HG03159 (cell line): ENCODE measurements at regions not wholly inside any gene's neighbourhood (a gene's known extent, or its start where the extent isn't known, plus 50 kb on each side); places are given as distances from the start of the nearest gene placed in this dataset.

Experiments
- ATAC-seq: cut with Tn5 transposase; IDR thresholded peaks from one replicate; pipeline ENCODE4 v1.9.1; 2021; ENCODE audit warnings: mild to moderate bottlenecking, moderate library complexity; ENCODE audit not compliant: unreplicated experiment

DNA sequence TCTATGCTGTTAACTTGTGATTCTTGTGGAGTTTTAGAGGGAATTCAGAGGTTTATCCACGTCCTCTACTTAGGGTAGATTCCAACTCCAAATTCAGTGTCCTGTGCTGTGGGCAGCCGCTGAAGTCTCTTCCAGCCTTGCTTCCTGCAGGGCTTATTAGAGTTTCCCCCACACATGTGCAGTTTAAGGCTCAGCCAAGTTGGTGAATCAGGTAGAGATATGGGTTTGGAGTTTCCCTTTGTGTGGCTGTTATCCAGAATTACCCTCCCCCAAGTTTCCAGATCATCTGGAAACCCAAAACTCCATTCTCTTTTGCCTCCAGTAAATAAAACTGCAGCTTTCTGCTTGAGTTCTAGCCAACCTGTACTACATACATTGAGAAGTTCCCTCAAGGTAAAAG, 853.7 kb downstream of the GALC start:
- ATAC-seq, result no peak

DNA sequence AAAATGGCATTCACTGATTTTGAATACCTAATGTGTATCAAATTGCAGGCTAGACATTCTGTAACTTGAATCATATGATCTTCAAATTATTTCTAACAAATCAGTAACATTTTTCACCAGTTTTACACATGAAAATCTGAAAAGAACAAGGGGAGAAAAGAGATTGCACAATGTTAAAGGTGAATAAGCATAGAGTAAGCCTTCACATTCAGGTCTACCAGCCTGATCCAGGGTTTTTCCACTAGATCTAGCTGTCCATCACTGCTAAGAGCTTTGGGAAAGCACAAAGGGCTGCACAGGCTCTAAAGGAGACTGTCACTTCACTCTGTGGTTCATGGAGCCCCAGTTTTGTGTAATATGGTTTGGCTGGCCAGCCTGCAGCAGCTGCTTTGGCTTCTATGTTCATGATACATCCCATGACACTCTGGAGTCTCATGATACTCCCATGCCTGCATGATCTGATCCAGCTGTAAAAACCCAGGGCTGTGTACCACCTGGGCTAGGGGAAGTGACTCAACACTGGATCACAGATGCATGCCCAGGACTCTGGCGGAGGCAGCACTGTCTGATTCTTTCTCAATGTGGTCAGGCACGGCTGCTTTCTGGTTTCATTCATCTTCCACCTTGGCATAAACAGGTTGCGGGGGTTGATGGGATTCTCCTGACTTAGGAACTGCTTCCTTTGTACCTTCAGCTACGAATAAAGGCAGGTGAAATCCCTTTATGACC, 859.7 kb downstream of the GALC start:
- no peak for ATAC-seq

DNA sequence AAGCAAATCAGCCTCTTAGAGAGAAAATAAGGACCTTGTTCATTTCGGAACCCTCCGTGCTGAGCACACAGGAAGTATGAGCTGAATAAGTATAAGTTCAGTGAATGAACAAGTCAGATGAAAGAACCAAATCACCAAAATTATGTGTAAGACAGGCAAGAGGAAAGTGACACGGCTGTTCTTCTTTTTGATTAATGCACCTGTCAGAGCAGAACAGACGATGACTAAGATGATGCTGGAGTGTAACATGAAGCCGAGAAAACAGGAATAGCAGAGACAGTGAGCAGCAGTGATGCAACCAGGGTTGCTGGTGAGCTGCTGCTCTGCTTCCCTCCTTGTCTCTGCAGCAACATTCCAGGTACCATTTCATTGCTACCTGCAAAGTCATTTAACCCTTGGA, 861.1 kb downstream of the GALC start:
- ATAC-seq, result no peak

DNA sequence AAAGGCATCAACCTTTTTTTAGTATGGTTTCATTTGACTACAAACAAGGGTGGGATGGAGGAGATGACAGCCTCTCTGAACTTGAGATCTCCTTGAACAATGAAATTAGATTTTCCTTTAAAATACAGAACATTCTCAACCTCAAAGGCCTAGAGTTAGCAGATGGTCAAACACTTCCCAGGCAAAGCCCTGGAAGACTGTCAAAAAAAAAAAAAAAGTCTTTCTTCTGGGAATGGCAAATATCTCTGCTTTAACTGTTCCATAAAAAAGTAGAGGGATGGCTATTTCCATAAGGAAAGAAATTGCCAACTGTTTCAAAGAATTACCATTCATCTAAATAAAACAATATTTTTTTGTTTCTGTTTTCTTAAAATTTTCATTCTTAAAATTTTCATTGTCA, 870.8 kb downstream of the GALC start:
- ATAC-seq, result no peak

DNA sequence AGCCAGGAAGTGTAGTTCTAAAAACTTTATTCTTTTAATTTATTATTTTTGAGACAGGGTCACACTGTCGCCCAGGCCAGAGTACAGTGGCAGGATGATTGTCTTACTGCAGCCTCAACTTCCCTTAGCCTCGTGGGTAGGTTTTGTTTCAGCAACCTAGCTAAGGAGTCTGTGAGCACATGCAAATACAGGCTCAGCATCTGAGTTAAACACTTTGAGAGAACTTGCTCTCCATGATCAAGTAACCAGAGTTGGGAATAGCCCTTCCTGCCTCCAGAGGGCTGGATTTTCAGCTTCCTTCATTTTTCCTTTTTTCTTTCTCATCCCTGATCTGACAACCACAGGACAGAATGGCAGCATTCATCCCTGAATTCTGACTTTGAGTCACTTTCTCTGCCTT, 871.3 kb downstream of the GALC start:
- ATAC-seq, result no peak

DNA sequence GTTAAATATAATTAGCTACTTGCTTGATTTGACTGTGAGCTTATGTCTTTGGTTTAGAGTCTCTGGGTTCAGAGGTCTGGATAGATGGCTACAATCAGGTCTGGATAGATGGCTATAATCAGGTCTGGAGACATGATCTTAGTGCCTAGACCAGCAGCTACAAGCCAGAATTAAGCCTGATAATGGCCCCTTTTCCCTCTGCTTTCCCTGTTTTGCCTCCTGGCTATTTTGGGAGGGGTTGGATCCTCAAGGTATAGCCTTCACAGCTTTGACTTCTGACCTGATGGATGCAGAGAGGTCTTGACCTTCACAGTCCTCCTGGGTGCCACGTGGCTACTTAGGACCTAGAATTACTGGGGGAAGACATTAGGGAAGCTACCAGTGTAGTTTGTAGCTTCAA, 877.7 kb downstream of the GALC start:
- ATAC-seq, result no peak

DNA sequence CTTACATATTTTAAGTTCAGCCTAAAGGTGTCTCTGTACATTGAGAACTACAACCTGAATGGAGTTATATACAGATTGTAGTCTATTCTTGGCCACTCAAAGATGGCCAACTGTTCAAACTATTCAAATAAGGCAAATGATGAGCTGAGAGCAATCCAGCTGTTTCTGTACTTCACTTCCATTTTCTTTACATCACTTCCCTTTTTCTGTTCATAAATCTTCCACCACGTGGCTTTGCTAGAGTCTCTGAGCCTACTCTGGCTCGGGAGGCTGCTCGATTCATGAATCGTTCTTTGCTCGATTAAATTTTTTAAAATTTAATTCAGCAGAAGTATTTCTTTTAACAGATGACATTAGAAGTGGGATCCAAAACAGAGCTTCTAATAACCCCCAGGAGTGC, 879.7 kb downstream of the GALC start:
- no peak for ATAC-seq

DNA sequence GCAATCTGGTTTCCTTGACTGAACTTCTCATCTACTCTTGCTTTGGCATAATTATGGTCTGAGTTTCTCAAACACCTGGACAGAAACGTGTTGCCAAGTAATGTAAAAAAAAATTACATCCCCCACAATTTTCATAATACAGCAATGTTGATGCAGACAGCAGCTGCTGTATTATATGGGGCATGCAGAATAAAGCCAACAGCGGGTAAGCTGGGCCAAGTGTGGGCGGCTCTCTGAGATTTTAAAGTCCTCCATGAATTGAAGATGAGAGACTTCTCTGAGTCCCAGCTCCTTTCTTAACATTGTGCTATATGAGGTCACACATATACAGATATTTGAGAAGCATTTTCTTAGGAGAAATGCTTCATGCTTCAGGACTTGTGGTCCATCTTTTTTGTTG, 881.2 kb downstream of the GALC start:
- no peak for ATAC-seq

DNA sequence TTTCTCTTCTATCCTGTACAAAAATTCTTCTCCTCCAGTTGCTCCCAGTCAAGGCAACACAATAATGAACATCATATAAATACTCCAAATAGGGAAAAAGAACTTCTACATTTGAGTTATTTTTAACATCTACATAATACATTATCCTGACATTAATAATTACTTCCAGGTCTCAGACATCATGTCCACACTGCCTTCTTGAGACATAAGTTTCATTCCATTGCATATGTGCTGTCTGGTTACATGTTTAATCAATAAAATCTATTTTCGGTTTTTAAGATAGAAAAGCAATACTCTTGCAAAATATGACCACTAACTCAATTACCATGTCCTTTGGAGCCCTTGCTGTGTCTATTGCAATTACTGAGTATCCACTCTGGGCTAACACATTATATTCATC, 881.9 kb downstream of the GALC start:
- no peak for ATAC-seq

DNA sequence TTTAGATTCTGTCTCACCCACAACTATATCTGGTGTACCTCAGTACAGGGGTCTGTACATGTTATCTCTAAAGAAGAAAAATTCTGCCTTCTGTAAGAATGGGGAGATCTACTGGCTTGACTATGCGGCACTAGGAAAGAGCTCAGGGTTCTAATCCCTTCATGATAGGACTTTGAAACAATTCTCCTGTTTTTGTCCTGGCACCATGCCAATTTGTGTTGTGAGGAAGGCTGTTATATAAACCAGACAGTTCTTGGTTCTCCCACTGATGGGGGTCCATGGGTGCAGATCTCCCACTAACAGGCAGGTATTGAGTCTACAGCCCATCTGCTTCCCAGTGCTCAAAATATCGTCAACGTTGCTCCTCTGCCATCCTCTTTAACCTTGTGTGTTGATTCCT, 883.7 kb downstream of the GALC start:
- no peak for ATAC-seq

DNA sequence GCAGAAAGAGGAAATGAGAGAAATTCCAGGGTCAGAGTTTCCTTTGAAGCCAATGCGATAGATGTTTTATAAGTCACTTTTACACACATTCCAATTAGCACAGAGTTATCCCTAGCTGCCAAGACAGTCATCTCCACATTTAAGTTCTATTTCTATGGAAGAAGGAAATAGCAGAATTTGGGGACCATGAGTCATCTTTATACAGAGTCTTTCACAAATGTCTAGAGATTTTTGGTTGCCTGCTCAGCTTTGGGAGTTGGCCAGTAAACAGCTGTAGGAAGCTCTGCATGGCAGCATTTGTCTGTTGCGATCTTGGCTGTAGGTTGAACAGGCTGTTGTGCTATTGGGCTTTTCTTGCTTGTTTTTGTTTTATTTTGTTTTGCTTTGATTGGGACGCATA, 884.3 kb downstream of the GALC start:
- ATAC-seq, result no peak

DNA sequence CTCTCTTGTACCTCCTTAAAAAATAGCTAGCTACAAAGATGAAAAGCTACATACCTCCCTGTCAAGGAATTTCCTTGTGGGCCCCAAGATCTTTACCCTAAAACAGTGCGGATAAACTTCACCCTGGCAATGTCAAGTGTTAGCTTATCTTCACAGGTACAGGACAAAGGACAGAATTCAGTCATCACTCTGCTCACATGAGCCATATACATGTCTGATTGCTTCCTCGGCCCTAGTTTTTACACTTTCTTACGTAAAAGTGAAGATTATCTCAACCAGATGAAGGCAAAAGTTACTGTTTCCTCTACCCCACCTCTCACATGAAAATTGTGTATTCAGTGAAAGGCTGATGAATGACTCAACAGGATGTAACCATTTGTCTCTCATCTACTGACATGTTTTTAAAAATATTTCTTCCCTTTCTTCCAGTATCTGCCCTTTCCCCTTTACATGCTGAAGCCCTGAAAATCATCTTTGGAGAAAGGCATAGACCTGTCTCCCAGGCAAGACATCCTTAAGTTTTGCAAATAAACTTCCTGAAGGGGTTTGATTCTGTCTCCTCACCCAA, 890.1 kb downstream of the GALC start:
- ATAC-seq, result no peak

DNA sequence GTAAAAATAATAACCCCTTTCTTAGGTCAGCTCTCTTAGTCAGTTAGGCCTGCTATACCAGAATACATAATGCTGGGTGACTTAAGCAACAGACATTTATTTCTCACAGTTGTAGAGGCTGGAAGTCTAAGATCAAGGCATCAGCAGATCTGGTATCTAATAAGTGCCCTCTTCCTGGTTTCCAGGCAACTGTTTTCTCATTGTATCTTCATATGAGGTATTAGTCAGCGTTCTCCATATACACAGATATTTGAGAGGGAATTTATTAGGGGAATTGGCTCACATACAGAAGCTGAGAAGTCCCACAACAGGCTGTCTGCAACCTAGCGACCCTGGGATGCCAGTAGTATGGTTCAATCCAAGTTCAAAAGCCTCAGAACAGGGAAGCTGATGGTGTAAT, 896.0 kb downstream of the GALC start:
- ATAC-seq, result no peak

DNA sequence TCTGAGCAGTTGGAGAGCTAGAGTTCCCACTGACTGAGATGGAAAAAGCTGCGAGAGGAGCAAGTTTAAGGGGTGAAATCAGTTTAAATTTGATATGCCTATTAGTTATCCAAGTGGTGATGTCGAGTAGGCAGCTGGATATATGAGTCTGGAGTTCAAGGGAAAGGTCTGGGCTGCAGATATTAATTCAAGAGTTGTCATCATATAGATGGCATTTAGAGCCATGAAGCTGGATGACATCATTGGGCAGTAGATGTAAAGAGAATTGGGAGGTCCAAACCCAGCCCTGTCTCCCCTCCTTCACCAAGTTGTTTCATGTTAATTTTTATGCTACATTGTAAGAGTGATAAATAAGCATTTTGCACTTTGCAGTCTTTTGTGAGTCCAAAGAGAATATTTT, 898.1 kb downstream of the GALC start:
- no peak for ATAC-seq

DNA sequence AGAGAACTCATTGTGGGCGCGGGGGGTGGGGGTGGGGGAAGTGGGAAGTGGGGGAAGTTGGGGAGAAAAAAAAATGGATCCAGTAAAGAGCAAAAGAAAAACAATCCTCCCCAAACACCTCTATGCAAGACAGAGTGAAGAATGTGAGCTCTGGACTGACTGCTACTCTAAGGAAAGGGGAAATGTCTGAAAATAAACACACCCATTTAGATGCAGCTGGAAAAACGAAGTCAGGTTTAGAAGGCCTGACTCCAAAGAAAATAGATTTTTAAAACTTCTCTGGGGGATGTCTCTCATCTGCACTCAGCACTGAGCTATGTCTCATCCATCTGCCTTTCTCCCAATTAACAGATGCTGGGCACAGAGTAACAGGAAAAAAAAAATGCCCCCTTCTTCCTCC, 904.4 kb downstream of the GALC start:
- no peak for ATAC-seq

DNA sequence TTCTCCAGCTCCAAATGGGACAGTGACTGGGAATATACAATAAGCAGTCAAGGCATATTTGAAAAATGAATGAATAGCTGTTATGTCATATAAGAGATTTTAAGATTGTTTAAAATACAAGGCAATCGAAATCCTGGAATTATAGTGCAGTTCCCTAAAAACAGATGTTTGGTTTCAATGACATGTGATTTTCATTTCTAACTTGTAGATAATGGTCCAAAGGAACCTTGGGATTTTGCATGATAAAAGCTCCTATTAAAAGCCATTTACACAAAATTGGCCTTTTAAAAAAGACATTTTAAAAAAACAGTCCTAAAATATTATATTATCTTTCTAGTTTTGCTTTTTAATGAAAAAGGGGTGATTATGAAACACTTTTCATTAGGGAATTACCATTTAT, 905.1 kb downstream of the GALC start:
- no peak for ATAC-seq

DNA sequence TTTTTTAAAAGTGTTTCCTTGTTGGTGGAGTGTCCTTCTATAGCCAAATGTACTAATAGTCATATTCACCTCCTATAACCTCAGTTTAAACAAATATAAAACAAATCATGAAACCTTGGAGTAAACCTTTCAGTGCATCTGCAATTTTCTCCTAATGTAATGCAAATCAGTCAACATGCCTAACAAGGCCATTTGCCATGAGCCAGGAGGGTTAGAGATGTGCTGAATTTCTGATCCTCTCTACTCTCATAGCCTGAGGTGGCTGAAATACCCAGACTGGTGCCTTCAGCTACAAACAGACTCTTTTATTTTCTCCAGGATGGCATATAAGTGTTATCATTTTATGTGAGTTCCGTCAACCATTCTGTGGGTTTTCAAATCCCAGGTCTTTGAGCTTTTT, 908.1 kb downstream of the GALC start:
- ATAC-seq, result no peak

DNA sequence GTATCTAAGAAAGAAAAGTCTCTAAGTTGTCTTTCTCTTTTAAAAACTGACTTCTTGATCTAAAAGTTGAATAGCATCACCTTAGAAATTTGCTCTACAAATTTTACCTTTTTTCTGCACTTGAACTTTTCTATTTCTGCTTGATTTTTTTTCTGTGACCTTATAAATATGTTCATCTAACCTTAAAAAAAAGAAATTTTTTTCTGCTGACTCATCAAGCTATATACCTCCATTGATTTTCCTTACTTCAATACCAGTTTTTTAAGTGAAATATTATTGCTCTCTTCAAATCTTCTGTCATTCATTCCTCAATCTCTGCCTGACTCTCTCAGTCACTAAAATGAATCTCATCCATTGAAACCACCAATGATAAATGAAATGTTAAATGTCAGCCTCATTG, 910.1 kb downstream of the GALC start:
- ATAC-seq, result no peak

DNA sequence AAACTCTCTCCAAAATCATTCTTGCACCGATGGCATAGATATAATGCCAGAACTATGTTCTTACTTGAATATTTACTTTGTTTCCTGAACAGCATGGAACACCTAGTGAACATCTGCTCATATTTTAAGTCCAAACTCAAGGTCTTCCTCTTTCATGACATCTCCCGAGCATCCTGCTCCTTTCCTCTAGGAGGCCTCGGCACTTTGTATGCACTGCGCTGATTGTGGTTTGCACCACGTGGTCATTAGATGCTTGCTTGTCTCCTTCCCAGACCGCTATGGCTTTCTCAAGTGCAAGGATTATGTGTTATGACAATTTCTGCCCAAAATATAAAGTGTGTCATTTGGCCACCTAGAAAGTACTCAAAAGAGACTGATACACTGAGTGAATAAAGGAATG, 912.0 kb downstream of the GALC start:
- ATAC-seq, result no peak

DNA sequence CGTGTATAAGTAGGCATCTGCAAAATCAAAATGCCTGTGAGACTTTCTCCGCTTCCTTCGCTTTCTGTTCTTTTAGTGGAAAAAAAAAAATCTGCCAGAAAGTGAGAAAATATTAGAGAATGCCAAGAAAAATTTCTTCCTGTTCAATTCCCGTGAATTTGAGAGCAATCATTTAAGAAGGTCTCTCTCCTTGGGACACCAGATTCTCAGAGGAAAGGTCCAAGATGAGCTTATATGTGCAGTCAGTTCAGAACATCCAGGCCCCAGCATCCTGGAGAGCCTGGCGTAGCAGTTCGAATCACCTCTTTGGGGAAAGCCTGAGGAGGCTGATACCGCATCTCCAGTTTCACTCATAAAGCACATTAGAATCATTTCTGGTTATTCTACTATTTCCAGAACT, 912.8 kb downstream of the GALC start:
- ATAC-seq, result no peak

DNA sequence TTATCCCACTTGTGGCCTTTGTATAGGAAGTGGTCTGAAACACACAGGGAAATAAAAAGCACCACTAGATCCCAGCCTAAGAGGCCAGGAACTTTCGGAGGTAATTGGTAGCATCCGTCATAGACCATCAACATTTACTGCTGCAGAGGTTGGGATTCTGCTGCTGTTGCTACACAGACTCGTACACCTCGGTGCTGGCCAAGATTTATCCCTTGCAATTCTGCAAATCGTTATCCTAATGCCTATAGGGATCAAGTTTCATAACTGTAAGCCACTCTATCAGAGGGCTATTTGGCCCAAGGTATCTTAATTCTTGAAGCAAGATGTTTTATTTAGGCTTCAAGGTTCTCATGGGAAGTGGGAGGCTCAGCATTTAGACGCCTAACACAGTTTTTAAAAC, 913.6 kb downstream of the GALC start:
- ATAC-seq, result no peak

DNA sequence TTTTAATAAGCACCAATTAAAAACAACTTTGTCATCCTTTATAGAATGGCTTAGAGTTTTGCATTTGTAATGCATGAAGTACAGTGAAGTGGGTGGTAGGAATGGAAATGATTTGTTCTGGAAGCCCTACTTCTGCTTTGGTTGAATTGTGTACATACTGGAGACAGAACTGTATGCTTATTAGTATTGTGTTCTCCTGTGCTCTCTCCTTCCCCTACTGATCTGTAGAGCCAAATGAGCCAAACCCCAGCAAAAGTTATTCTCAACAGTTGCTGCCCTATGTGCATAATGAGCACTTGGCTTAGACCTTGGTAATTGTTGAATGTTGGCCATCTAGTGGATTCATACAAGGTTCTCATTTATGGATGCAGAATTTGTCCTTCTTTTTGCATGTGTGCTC, 916.1 kb downstream of the GALC start:
- ATAC-seq, result no peak

DNA sequence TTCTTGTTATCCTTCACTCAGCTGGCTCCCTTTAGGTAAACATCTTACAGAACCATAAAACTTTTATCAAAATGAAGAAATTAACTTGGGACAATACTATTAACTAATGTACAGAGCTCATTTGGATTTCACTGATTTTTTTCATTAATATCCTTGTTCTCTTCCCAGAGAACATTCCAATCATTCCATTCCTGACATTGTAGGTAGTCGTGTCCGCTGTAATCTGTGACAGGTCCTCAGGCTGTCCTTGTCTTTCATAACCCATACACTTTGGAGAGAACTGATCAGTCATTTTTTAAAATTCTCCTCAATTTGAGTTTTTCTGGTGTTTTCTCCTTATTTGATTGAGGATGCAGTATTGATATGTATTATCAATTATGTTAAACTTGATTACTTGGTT, 916.8 kb downstream of the GALC start:
- no peak for ATAC-seq
